GM19035 (cell line): ENCODE measurements at regions not wholly inside any gene's neighbourhood (a gene's known extent, or its start where the extent isn't known, plus 50 kb on each side); places are given as distances from the start of the nearest gene placed in this dataset.

Source experiments
- ATAC-seq: cut with Tn5 transposase; IDR thresholded peaks from one replicate; pipeline ENCODE4 v1.9.1; 2021; ENCODE audit not compliant: unreplicated experiment

- ATAC-seq, result no peak
Measured at GRCh38 chr9:113808391-113809358, 67.4 kb upstream of the ZNF618 start.

- ATAC-seq, result no peak
Measured at GRCh38 chr9:113817171-113817570, 58.9 kb upstream of the ZNF618 start.

- ATAC-seq, result no peak
Measured at GRCh38 chr9:113818391-113818790, 57.7 kb upstream of the ZNF618 start.

- ATAC-seq, result no peak
Measured at GRCh38 chr9:113822315-113822714, 53.8 kb upstream of the ZNF618 start.

- no peak for ATAC-seq
Measured at GRCh38 chr9:113823421-113823820, 52.7 kb upstream of the ZNF618 start.
